A673 (cell line): ENCODE measurements at regions not wholly inside any gene's neighbourhood (a gene's known extent, or its start where the extent isn't known, plus 50 kb on each side); places are given as distances from the start of the nearest gene placed in this dataset.

ENCODE experiments used
- BruUV-seq: library from RNA; stranded (reverse); fragments of 400-500 nt; replicated peaks from 2 replicates; lab custom pipeline; 2021; lab: Mats Ljungman, UMichigan
- CTCF ChIA-PET: fragments of 300-600 bp; sonication (Branson Sonifier 250); formaldehyde crosslinking; loops from one replicate; lab custom pipeline; 2022; ENCODE audit warnings: antibody characterized with exemption; lab: Charles Lee
- POLR2A ChIA-PET: fragments of 300-600 bp; sonication (Branson Sonifier 250); formaldehyde crosslinking; loops from one replicate; lab custom pipeline; 2022; ENCODE audit warnings: antibody characterized with exemption; ENCODE audit not compliant: low non-redundant PET; lab: Charles Lee
- DNase-seq: peaks from one replicate; pipeline ENCODE4 v3.0.0-alpha.2; 2015; ENCODE audit warnings: low spot score
- H3K27ac ChIP-seq: fragments of 200-600 bp; sonication (generic); 2 replicates; pipeline ENCODE4 v1.5.1; 2016; ENCODE audit warnings: mixed run types, low read depth, mild to moderate bottlenecking, mixed read lengths, antibody characterized with exemption, low read length; ENCODE audit not compliant: poor library complexity, severe bottlenecking
- H3K27me3 ChIP-seq: fragments of 200-600 bp; sonication (generic); replicated peaks from 2 replicates; pipeline ENCODE4 v1.6.1; 2017; ENCODE audit warnings: mixed run types, low read depth, mild to moderate bottlenecking, mixed read lengths, antibody characterized with exemption, low read length; ENCODE audit not compliant: insufficient read depth, poor library complexity
- H3K36me3 ChIP-seq: fragments of 200-600 bp; sonication (generic); 2 replicates; pipeline ENCODE4 v1.6.1; 2016; ENCODE audit warnings: mixed run types, mild to moderate bottlenecking, mixed read lengths, antibody characterized with exemption, low read length; ENCODE audit not compliant: insufficient read depth, poor library complexity, severe bottlenecking
- H3K4me1 ChIP-seq: fragments of 200-600 bp; sonication (generic); 2 replicates; pipeline ENCODE4 v1.6.1; 2017; ENCODE audit warnings: mixed run types, mild to moderate bottlenecking, mixed read lengths, antibody characterized with exemption, low read length; ENCODE audit not compliant: insufficient read depth, poor library complexity, severe bottlenecking
- H3K4me3 ChIP-seq: fragments of 200-600 bp; sonication (generic); 2 replicates; pipeline ENCODE4 v1.5.1; 2016; ENCODE audit warnings: low read depth, mixed run types, mild to moderate bottlenecking, mixed read lengths, low read length; ENCODE audit not compliant: poor library complexity, severe bottlenecking
- H3K9me3 ChIP-seq: fragments of 200-600 bp; sonication (generic); 2 replicates; pipeline ENCODE4 v1.6.1; 2016; ENCODE audit warnings: mixed run types, low read depth, mild to moderate bottlenecking, mixed read lengths, antibody characterized with exemption, low read length; ENCODE audit not compliant: poor library complexity, severe bottlenecking
- CTCF ChIP-seq: fragments of 300-800, 200-600 bp; sonication (generic); conservative IDR thresholded peaks from 2 replicates; pipeline ENCODE4 v1.5.1; 2017; ENCODE audit warnings: low read depth, mild to moderate bottlenecking, antibody characterized with exemption, low read length, moderate library complexity, mixed read lengths
- EZH2 ChIP-seq: fragments of 200-600 bp; sonication (generic); IDR thresholded peaks from 2 replicates; pipeline ENCODE4 v1.6.1; 2017; ENCODE audit warnings: borderline replicate concordance, low read depth, mild to moderate bottlenecking, mixed read lengths, antibody characterized with exemption, low read length; ENCODE audit not compliant: poor library complexity, severe bottlenecking
- intact Hi-C: fragments of 100-400 bp; cut with micrococcal nuclease; formaldehyde crosslinking; loops from one replicate; pipeline ENCODE4 v1.10.0; 2022; ENCODE audit not compliant: unreplicated experiment

GRCh38 chr2:139209586-139209985 is 429.4 kb upstream of the NXPH2 start:
- H3K27me3 ChIP-seq = no peaks in the 10 kb centered on the region
- DNase-seq = no peak
- no peaks in the 10 kb centered on the region for H3K36me3 ChIP-seq
- TF ChIP-seq CTCF (no peak), EZH2 (no peak)
- no peak overlapping the region for H3K27ac ChIP-seq
- H3K4me3 ChIP-seq = no peak overlapping the region
- no peaks in the 10 kb centered on the region for H3K9me3 ChIP-seq
- H3K4me1 ChIP-seq = no peaks in the 10 kb centered on the region
- ChIA-PET CTCF (no interaction called here), POLR2A (interaction anchor here (0.7 kb wide), 1 partner anchor 593 kb away, joined by 3 read pairs; no protein-coding TSS in a partner anchor)
- intact Hi-C loops = no loop called here
- no TSS peak for BruUV-seq

- Histone ChIP-seq H3K4me1 (no peaks in the 10 kb centered on the region), H3K9me3 (no peaks in the 10 kb centered on the region), H3K27me3 (no peaks in the 10 kb centered on the region), H3K4me3 (no peak overlapping the region), H3K36me3 (no peaks in the 10 kb centered on the region), H3K27ac (no peak overlapping the region)
- BruUV-seq = no TSS peak
- intact Hi-C loops = no loop called here
- POLR2A ChIA-PET = no interaction called here
- TF ChIP-seq EZH2 = no peak
- no peak for TF ChIP-seq CTCF
- CTCF ChIA-PET = no interaction called here
- DNase-seq = no peak
These were observed 421.3 kb upstream of the NXPH2 start for GRCh38 chr2:139201516-139201915.

GRCh38 chr2:139196754-139197153 is 416.6 kb upstream of the NXPH2 start:
- no peak overlapping the region for H3K27ac ChIP-seq
- CTCF ChIA-PET = no interaction called here
- H3K27me3 ChIP-seq = no peaks in the 10 kb centered on the region
- no peaks in the 10 kb centered on the region for H3K4me1 ChIP-seq
- BruUV-seq = no TSS peak
- DNase-seq = no peak
- H3K9me3 ChIP-seq = no peaks in the 10 kb centered on the region
- intact Hi-C loops = no loop called here
- H3K36me3 ChIP-seq = no peaks in the 10 kb centered on the region
- POLR2A ChIA-PET = no interaction called here
- TF ChIP-seq CTCF (peak; percentile 27; the same call in 1 of the 2 replicates), EZH2 (no peak)
- no peak overlapping the region for H3K4me3 ChIP-seq
